K562 (cell line): ENCODE measurements at regions not wholly inside any gene's neighbourhood (a gene's known extent, or its start where the extent isn't known, plus 50 kb on each side); places are given as distances from the start of the nearest gene placed in this dataset.
A peak's percentile ranks its signal among the peaks of the same experiment; 100 is the strongest.

Experiments used
- BRD9 ChIP-seq: fragments of 450-650 bp; IDR thresholded peaks from 2 replicates; pipeline ENCODE4 v1.6.1; 2018; ENCODE audit warnings: low read depth; ENCODE audit not compliant: partially characterized antibody
- DMBX1 ChIP-seq: fragments of 250-450 bp; sonication (Bioruptor Pico); IDR thresholded peaks from 2 replicates; pipeline ENCODE4 v1.8.0; 2022; ENCODE audit warnings: inconsistent platforms, mild to moderate bottlenecking, moderate library complexity, borderline replicate concordance
- FOSL1 ChIP-seq: fragments of 200-800 bp; sonication (Bioruptor generic); conservative IDR thresholded peaks from 2 replicates; pipeline ENCODE4 v1.6.1; 2016; ENCODE audit warnings: missing genetic modification characterization, missing compliant biosample characterization
- HIVEP1 ChIP-seq: fragments of 250-450 bp; sonication (Bioruptor Pico); IDR thresholded peaks from 2 replicates; pipeline ENCODE4 v1.4.0; 2020; ENCODE audit warnings: mild to moderate bottlenecking
- HMGN3 ChIP-seq: IDR thresholded peaks from 2 replicates; pipeline ENCODE4 v1.6.1; 2011; ENCODE audit warnings: borderline replicate concordance, low read depth, mild to moderate bottlenecking, mixed read lengths, low read length; ENCODE audit not compliant: insufficient read length; ENCODE audit errors: extremely low read depth
- KLF1 ChIP-seq: fragments of 450-650 bp; IDR thresholded peaks from 2 replicates; pipeline ENCODE4 v1.6.1; 2016; ENCODE audit warnings: missing genetic modification characterization, missing compliant biosample characterization
- LCOR ChIP-seq: sonication (generic); formaldehyde crosslinking; IDR thresholded peaks from 2 replicates; pipeline ENCODE4 v1.8.0; 2022; ENCODE audit warnings: mild to moderate bottlenecking, missing genetic modification reagents
- MAFF ChIP-seq: IDR thresholded peaks from 2 replicates; pipeline ENCODE4 v1.6.1; 2012; ENCODE audit warnings: low read length, improper control_type of control experiment
- MECOM ChIP-seq: fragments of 250-450 bp; sonication (Bioruptor Pico); IDR thresholded peaks from 2 replicates; pipeline ENCODE4 v1.8.0; 2022; ENCODE audit warnings: inconsistent platforms
- NCOA4 ChIP-seq: fragments of 450-650 bp; IDR thresholded peaks from 2 replicates; pipeline ENCODE4 v1.6.1; 2018; ENCODE audit warnings: mild to moderate bottlenecking; ENCODE audit not compliant: partially characterized antibody
- POLR2H ChIP-seq: IDR thresholded peaks from 2 replicates; pipeline ENCODE4 v1.6.1; 2016; ENCODE audit warnings: missing genetic modification characterization, low read depth, mild to moderate bottlenecking, control low read depth, missing compliant biosample characterization, moderate library complexity
- RCOR1 ChIP-seq, 2 experiments: IDR thresholded peaks; 2 replicates each; pipeline ENCODE4 v1.6.1; 2012; ENCODE audit warnings: low read depth in 2 of 2, low read length in 2 of 2, borderline replicate concordance in 1 of 2, improper control_type of control experiment in 1 of 2
- SETDB1 ChIP-seq: IDR thresholded peaks from one replicate; pipeline ENCODE4 v1.6.1; 2012; ENCODE audit warnings: low read length, control low read depth, inconsistent platforms
- TAL1 ChIP-seq: fragments of 450-650 bp; IDR thresholded peaks from 2 replicates; pipeline ENCODE4 v1.6.1; 2016; ENCODE audit warnings: mild to moderate bottlenecking
- ZC3H11A ChIP-seq: IDR thresholded peaks from 2 replicates; pipeline ENCODE4 v1.6.1; 2012; ENCODE audit warnings: low read depth, low read length, improper control_type of control experiment
- ZNF174 ChIP-seq: fragments of 250-450 bp; sonication (Bioruptor Pico); IDR thresholded peaks from 2 replicates; pipeline ENCODE4 v1.4.0; 2020; ENCODE audit warnings: mild to moderate bottlenecking
- ZNF589 ChIP-seq: fragments of 200-800 bp; sonication (Bioruptor generic); IDR thresholded peaks from 2 replicates; pipeline ENCODE4 v1.6.1; 2016; ENCODE audit warnings: low read depth, missing genetic modification characterization, missing compliant biosample characterization
- TF ChIP-seq, protein P1 (sequence below): IDR thresholded peaks from 2 replicates; pipeline ENCODE4 v1.6.1; 2012; ENCODE audit warnings: low read depth, low read length, improper control_type of control experiment, borderline replicate concordance
- TF ChIP-seq, protein P2 (sequence below): fragments of 250-450 bp; sonication (Bioruptor Pico); IDR thresholded peaks from 2 replicates; pipeline ENCODE4 v1.8.0; 2022; ENCODE audit warnings: moderate library complexity, mild to moderate bottlenecking, inconsistent platforms
- TF ChIP-seq, protein P3 (sequence below): fragments of 450-650 bp; formaldehyde crosslinking; IDR thresholded peaks from 2 replicates; pipeline ENCODE4 v1.4.0; 2020; ENCODE audit warnings: mild to moderate bottlenecking, moderate library complexity
- TF ChIP-seq, protein P4 (sequence below): sonication (generic); formaldehyde crosslinking; IDR thresholded peaks from 2 replicates; pipeline ENCODE4 v1.8.0; 2023; ENCODE audit warnings: mild to moderate bottlenecking, missing genetic modification reagents

DNA sequence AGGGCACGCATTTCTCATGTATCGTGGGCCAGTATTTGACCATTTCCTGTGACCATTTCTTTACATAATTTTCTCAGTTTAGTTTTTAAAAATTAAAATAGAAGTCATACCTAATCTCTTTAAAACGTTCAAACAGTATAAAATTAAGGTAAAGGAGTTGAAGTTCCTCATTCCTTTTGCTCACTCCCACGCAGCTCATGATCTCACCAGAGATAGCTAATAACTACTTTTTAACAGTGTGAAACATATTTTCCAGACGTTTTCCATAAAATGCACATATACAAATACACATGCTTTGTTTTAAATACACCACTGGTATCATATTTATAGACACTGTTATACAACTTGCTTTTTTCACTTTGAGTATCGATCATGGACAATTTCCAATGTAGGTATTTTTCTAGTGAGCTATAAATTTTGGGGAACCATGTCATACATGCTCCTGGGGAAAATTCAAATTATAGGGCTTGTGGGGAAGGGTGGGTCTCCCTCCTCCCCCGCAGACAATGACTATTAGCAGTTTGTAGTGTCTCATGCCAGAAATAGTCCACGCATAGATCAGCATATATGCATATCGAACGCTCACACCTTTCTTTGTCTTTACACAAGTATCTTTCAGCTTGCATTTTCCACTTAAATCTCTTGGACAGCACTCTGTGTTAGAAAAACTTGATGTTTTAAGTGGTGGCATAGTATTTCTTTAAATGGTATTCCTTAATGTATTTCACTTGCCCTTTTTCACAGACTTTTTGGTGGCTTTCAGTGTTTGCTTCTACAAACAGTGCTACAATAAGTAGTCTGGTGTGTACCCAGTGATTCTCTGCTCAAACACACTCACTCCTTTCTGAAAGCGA lies 145.5 kb upstream of the ZNF217 start (continued):
- TF ChIP-seq, protein P1, sequence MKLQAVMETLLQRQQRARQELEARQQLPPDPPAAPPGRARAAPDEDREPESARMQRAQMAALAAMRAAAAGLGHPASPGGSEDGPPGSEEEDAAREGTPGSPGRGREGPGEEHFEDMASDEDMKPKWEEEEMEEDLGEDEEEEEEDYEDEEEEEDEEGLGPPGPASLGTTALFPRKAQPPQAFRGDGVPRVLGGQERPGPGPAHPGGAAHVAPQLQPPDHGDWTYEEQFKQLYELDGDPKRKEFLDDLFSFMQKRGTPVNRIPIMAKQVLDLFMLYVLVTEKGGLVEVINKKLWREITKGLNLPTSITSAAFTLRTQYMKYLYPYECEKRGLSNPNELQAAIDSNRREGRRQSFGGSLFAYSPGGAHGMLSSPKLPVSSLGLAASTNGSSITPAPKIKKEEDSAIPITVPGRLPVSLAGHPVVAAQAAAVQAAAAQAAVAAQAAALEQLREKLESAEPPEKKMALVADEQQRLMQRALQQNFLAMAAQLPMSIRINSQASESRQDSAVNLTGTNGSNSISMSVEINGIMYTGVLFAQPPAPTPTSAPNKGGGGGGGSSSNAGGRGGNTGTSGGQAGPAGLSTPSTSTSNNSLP = no peak
- TF ChIP-seq DMBX1 (no peak), SETDB1 (no peak), ZNF174 (CRISPR knock-in tag) (no peak), POLR2H (tag) (peak; percentile 53), TAL1 (no peak), RCOR1 (IDR thresholded peaks at IDR 0.05; ENCODE audit: borderline replicate concordance in 1 of 2, low read depth in 2 of 2, low read length in 2 of 2) (no peak), FOSL1 (tag) (peak; percentile 37), HMGN3 (no peak), MECOM (CRISPR knock-in tag) (no peak), NCOA4 (no peak), KLF1 (no peak), BRD9 (peak; percentile 62), LCOR (peak; percentile 3; the same call in 1 of the 2 replicates), HIVEP1 (CRISPR knock-in tag) (no peak), ZC3H11A (no peak), MAFF (no peak), ZNF589 (no peak)
- TF ChIP-seq, protein P2, sequence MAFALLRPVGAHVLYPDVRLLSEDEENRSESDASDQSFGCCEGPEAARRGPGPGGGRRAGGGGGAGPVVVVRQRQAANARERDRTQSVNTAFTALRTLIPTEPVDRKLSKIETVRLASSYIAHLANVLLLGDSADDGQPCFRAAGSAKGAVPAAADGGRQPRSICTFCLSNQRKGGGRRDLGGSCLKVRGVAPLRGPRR (CRISPR knock-in tag) = no peak
- TF ChIP-seq, protein P3, sequence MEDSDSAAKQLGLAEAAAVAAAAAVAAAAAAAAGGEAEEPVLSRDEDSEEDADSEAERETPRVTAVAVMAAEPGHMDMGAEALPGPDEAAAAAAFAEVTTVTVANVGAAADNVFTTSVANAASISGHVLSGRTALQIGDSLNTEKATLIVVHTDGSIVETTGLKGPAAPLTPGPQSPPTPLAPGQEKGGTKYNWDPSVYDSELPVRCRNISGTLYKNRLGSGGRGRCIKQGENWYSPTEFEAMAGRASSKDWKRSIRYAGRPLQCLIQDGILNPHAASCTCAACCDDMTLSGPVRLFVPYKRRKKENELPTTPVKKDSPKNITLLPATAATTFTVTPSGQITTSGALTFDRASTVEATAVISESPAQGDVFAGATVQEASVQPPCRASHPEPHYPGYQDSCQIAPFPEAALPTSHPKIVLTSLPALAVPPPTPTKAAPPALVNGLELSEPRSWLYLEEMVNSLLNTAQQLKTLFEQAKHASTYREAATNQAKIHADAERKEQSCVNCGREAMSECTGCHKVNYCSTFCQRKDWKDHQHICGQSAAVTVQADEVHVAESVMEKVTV = no peak
- TF ChIP-seq, protein P4, sequence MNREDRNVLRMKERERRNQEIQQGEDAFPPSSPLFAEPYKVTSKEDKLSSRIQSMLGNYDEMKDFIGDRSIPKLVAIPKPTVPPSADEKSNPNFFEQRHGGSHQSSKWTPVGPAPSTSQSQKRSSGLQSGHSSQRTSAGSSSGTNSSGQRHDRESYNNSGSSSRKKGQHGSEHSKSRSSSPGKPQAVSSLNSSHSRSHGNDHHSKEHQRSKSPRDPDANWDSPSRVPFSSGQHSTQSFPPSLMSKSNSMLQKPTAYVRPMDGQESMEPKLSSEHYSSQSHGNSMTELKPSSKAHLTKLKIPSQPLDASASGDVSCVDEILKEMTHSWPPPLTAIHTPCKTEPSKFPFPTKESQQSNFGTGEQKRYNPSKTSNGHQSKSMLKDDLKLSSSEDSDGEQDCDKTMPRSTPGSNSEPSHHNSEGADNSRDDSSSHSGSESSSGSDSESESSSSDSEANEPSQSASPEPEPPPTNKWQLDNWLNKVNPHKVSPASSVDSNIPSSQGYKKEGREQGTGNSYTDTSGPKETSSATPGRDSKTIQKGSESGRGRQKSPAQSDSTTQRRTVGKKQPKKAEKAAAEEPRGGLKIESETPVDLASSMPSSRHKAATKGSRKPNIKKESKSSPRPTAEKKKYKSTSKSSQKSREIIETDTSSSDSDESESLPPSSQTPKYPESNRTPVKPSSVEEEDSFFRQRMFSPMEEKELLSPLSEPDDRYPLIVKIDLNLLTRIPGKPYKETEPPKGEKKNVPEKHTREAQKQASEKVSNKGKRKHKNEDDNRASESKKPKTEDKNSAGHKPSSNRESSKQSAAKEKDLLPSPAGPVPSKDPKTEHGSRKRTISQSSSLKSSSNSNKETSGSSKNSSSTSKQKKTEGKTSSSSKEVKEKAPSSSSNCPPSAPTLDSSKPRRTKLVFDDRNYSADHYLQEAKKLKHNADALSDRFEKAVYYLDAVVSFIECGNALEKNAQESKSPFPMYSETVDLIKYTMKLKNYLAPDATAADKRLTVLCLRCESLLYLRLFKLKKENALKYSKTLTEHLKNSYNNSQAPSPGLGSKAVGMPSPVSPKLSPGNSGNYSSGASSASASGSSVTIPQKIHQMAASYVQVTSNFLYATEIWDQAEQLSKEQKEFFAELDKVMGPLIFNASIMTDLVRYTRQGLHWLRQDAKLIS (CRISPR knock-in tag) = peak; percentile 48; the same call in 1 of the 2 replicates
